Smooth muscle cell (in vitro differentiated cells): ENCODE measurements at regions not wholly inside any gene's neighbourhood (a gene's known extent, or its start where the extent isn't known, plus 50 kb on each side); places are given as distances from the start of the nearest gene placed in this dataset.

ENCODE experiments used
- DNase-seq: peaks from one replicate; lab custom pipeline; 2025; ENCODE audit not compliant: unreplicated experiment; lab: John Stamatoyannopoulos, UW
- H2AFZ ChIP-seq: fragments of 200-600 bp; sonication (generic); 2 replicates; pipeline ENCODE4 v1.6.0; 2016; ENCODE audit warnings: antibody characterized with exemption, low read depth, mild to moderate bottlenecking
- H3F3A ChIP-seq: fragments of 200-600 bp; sonication (generic); 2 replicates; pipeline ENCODE4 v1.6.0; 2017; ENCODE audit warnings: antibody characterized with exemption, low read depth
- H3K27ac ChIP-seq: fragments of 200-600 bp; sonication (generic); 2 replicates; pipeline ENCODE4 v1.5.1; 2016; ENCODE audit warnings: low read depth, mild to moderate bottlenecking
- H3K27me3 ChIP-seq: fragments of 200-600 bp; sonication (generic); 2 replicates; pipeline ENCODE4 v1.6.1; 2016; ENCODE audit warnings: low read depth, mild to moderate bottlenecking
- H3K36me3 ChIP-seq: fragments of 200-600 bp; sonication (generic); 2 replicates; pipeline ENCODE4 v1.5.1; 2016; ENCODE audit warnings: low read depth
- H3K4me1 ChIP-seq: fragments of 200-600 bp; sonication (generic); 2 replicates; pipeline ENCODE4 v1.5.1; 2016; ENCODE audit warnings: low read depth
- H3K4me2 ChIP-seq: fragments of 200-600 bp; sonication (generic); 2 replicates; pipeline ENCODE4 v1.6.0; 2016; ENCODE audit warnings: mild to moderate bottlenecking
- H3K4me3 ChIP-seq: fragments of 200-600 bp; sonication (generic); 2 replicates; pipeline ENCODE4 v1.5.1; 2016; ENCODE audit warnings: mild to moderate bottlenecking
- H3K79me2 ChIP-seq: fragments of 200-600 bp; sonication (generic); 2 replicates; pipeline ENCODE4 v1.6.0; 2016; ENCODE audit warnings: low read depth, mild to moderate bottlenecking
- H3K9ac ChIP-seq: fragments of 200-600 bp; sonication (generic); 2 replicates; pipeline ENCODE4 v1.6.0; 2016; ENCODE audit warnings: low read depth
- H3K9me3 ChIP-seq: fragments of 200-600 bp; sonication (generic); replicated peaks from 2 replicates; pipeline ENCODE4 v1.5.1; 2016; ENCODE audit warnings: low read depth
- H4K20me1 ChIP-seq: fragments of 200-600 bp; sonication (generic); 2 replicates; pipeline ENCODE4 v1.6.0; 2016; ENCODE audit warnings: low read depth
- WGBS: methylation state at CpG from one replicate; pipeline ENCODE4 v1.1.7; 2016; ENCODE audit warnings: low lambda C conversion rate; 5-methylcytosine and 5-hydroxymethylcytosine counted together
- TF ChIP-seq, protein P1 (sequence below): fragments of 200-600 bp; sonication (generic); IDR thresholded peaks from 2 replicates; pipeline ENCODE4 v1.5.1; 2017; ENCODE audit warnings: borderline replicate concordance, mild to moderate bottlenecking, antibody characterized with exemption; ENCODE audit not compliant: insufficient read depth, poor library complexity, severe bottlenecking

DNA sequence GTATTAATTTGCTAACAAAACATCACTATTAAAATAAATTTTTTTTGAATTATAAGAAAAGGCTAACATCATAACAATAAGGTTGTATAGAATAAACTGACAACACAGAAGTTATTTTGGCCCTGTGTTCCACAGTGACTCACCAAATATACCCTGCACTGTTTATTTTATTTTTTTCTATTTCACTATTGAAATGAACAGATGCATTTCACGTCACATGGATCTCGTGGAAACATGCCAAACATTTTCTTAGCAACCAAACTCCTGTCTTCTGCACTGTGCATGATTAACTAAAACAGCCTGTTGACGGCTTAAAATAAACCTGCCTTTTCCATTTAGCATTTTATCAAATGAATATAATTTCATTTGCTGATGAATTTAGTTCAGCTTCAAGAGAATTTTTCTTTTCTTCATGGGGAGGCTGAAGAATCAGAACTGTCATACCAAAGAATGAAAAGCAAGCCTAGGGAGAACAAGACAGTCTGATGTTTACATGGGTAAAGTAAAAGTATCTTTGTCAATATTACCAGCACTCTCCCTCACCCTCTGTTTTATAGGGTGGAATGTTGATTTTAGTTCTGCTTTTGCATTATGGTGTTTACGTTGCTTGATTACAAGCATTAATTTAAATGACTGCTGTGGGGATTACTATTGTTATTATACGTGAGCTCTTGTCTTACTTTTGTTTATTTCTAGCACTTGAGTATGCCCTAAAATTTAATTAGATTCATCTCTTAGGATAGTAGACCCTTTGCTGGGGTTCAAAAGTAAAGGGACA, 115.3 kb downstream of the LCA5 start:
- Histone ChIP-seq H3K4me2 (peak overlapping the region; percentile 4), H4K20me1 (no peaks in the 10 kb centered on the region), H2AFZ (peak overlapping the region; percentile 51), H3F3A (no peaks in the 10 kb centered on the region), H3K4me3 (no peak overlapping the region), H3K9me3 (no peaks in the 10 kb centered on the region), H3K79me2 (no peaks in the 10 kb centered on the region), H3K27me3 (no peaks in the 10 kb centered on the region), H3K27ac (no peak overlapping the region), H3K36me3 (no peaks in the 10 kb centered on the region), H3K4me1 (no peaks in the 10 kb centered on the region), H3K9ac (no peak overlapping the region)
- DNase-seq, result no peak
- TF ChIP-seq, protein P1, sequence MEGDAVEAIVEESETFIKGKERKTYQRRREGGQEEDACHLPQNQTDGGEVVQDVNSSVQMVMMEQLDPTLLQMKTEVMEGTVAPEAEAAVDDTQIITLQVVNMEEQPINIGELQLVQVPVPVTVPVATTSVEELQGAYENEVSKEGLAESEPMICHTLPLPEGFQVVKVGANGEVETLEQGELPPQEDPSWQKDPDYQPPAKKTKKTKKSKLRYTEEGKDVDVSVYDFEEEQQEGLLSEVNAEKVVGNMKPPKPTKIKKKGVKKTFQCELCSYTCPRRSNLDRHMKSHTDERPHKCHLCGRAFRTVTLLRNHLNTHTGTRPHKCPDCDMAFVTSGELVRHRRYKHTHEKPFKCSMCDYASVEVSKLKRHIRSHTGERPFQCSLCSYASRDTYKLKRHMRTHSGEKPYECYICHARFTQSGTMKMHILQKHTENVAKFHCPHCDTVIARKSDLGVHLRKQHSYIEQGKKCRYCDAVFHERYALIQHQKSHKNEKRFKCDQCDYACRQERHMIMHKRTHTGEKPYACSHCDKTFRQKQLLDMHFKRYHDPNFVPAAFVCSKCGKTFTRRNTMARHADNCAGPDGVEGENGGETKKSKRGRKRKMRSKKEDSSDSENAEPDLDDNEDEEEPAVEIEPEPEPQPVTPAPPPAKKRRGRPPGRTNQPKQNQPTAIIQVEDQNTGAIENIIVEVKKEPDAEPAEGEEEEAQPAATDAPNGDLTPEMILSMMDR, result no peak
- WGBS, result 44% methylated on average over 5 of the region's 5 CpGs

GRCh38 chr6:79421001-79421411, 116.2 kb downstream of the LCA5 start:
- Histone ChIP-seq H3K9me3 (no peaks in the 10 kb centered on the region), H3K4me1 (no peaks in the 10 kb centered on the region), H4K20me1 (no peaks in the 10 kb centered on the region), H3K79me2 (no peaks in the 10 kb centered on the region), H3K4me3 (no peak overlapping the region), H3K36me3 (no peaks in the 10 kb centered on the region), H3K27ac (no peak overlapping the region), H3K27me3 (no peaks in the 10 kb centered on the region), H3K4me2 (no peak overlapping the region), H2AFZ (no peak overlapping the region), H3K9ac (no peak overlapping the region), H3F3A (no peaks in the 10 kb centered on the region)
- TF ChIP-seq, protein P1, result no peak
- no peak for DNase-seq
- 89% methylated on average over 4 of the region's 4 CpGs for WGBS

- H4K20me1 ChIP-seq, result no peaks in the 10 kb centered on the region
- no peaks in the 10 kb centered on the region for H3K4me1 ChIP-seq
- TF ChIP-seq, protein P1, result no peak
- no peak overlapping the region for H2AFZ ChIP-seq
- no peak overlapping the region for H3K9ac ChIP-seq
- DNase-seq, result no peak
- H3K79me2 ChIP-seq, result no peaks in the 10 kb centered on the region
- no peak overlapping the region for H3K27ac ChIP-seq
- no peak overlapping the region for H3K4me3 ChIP-seq
- no peaks in the 10 kb centered on the region for H3K9me3 ChIP-seq
- H3F3A ChIP-seq, result no peaks in the 10 kb centered on the region
- no peaks in the 10 kb centered on the region for H3K36me3 ChIP-seq
- no peak overlapping the region for H3K4me2 ChIP-seq
- no peaks in the 10 kb centered on the region for H3K27me3 ChIP-seq
- 97% methylated on average over 1 of the region's 1 CpG for WGBS
Measured at GRCh38 chr6:79420054-79420453, 117.2 kb downstream of the LCA5 start.

DNA sequence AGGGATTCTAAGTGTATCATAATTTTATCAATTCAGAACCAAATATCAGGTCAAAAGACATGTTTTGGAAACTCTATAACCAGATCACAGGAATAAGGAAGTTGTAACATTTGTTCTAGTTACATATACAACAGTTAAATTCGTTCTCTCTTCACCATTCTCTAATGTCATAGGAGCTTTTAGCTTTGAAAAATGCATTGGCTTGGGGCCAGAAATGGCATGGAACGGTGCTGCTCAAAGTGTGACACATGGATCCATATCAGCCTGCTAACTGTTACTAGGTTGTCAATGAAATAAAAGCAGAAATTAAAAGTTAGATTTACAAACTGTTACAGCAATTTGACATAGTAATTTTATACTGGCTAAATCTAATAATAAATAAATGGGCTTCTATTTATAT, 120.3 kb downstream of the LCA5 start:
- 87% methylated on average over 2 of the region's 2 CpGs for WGBS
- H3K27ac ChIP-seq, result no peak overlapping the region
- no peak overlapping the region for H3K9ac ChIP-seq
- H3K36me3 ChIP-seq, result no peaks in the 10 kb centered on the region
- H3K4me1 ChIP-seq, result no peaks in the 10 kb centered on the region
- H3K4me3 ChIP-seq, result no peak overlapping the region
- no peaks in the 10 kb centered on the region for H3K27me3 ChIP-seq
- no peaks in the 10 kb centered on the region for H3K9me3 ChIP-seq
- H3K4me2 ChIP-seq, result no peak overlapping the region
- H4K20me1 ChIP-seq, result no peaks in the 10 kb centered on the region
- TF ChIP-seq, protein P1, result no peak
- no peaks in the 10 kb centered on the region for H3F3A ChIP-seq
- no peak for DNase-seq
- H3K79me2 ChIP-seq, result no peaks in the 10 kb centered on the region
- H2AFZ ChIP-seq, result no peak overlapping the region
